Suppressor macrophage treated with lipopolysaccharide for 1 hour (primary cell): ENCODE measurements at regions not wholly inside any gene's neighbourhood (a gene's known extent, or its start where the extent isn't known, plus 50 kb on each side); places are given as distances from the start of the nearest gene placed in this dataset.
"Not testable (repeated sequence)": the region's sequence is repeated elsewhere in the genome, so short reads cannot be mapped to it uniquely, and the experiment has no call there.

ENCODE experiments used
- DNase-seq, 3 donors: peaks; one replicate each; pipeline ENCODE4 v3.0.0-alpha.2; 2020 to 2022

DNA sequence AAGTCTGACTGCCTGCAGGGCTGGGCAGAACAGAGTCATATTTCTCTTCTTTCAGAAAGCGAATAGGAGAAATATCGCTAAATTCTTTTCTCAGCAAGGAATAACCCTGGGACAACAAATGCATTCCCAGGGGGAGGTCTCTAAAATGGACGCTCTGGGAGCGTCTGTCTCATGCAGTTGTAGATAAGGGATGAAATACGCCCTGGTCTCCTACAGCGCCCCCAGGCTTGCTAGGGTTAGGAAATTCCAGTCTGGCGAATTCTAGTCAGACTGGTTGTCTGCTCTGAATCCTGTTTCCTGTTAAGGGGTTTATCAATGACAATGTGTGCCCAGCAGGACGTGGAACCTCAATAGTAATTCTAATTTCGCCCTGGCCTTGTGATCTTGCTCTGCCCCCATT is 1214.1 kb downstream of the DIAPH3 start:
- DNase-seq = no peak

DNA sequence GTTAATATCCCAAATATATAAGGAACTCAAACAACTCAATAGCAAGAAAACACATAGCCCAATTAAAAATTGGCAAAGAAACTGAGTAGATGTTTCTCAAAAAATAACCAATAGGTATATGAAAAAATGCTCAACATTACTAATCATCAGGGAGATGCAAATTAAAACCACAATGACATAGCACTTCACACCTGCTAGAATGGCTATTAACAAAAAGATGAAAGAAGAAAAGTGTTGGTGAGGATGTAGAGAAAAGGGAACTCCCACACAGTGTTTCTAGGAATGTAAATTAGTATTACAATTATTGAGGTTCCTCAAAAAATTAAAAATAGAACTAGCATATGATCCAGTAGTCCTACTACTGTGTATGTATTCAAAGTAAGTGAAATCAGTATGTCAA is 1212.8 kb downstream of the DIAPH3 start:
- no peak for DNase-seq

DNA sequence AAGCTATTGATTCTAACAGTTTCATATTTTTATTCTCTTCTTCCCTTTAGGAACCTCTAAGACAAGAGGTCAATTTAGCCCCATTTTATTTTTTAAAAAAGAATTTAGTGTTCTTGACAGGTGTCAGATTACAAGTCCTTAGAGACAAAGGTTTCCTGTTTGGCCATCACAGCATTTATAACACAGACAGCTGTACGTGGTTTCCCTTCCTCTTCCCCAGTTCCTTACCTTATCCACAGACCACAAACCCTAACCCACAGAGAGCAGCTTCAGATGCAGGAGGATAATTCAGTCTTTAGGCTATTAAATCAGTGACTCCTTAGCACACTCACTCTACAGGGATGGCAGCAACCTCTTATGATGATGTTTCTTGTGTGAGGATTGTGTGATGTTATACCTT is 1210.1 kb downstream of the DIAPH3 start:
- no peak for DNase-seq

DNA sequence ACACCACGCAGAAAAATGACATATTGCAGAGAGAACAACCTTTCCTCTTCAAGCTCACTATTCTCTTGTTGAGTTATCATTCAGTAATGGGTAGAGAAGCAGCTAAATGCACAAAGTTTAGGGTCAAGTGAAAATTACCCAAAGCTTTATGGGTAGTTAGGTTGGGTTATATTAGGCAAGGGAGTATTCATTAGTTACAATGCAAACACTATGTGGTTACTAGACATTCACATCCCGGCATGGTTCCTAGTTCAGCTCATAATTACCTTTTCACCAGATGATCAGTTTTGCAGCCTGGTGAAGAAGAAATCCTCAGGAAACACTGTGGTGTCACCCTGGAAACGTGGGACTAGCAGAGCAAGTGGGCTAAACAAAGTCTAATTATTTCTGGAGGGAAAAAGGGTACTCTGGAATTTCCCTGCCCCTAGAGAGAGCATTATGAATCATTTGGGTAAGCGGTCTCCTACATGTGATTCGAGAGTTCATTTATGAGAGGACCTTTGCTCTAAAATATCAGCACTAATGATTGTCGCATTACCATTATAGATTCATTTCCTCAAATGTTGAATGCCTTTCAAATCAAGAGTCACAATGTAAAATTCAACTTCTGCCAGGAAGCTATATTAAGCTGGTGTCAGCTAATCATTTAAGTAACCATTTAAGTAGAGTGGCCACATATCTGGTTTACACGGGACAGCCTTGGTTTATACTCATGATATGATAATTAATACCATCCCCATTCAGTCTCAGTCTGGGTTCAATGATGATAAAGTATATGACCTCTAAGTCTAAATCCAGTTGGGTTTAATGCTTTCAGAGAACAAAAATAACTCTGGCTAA is 1208.0 kb downstream of the DIAPH3 start:
- no peak for DNase-seq

DNA sequence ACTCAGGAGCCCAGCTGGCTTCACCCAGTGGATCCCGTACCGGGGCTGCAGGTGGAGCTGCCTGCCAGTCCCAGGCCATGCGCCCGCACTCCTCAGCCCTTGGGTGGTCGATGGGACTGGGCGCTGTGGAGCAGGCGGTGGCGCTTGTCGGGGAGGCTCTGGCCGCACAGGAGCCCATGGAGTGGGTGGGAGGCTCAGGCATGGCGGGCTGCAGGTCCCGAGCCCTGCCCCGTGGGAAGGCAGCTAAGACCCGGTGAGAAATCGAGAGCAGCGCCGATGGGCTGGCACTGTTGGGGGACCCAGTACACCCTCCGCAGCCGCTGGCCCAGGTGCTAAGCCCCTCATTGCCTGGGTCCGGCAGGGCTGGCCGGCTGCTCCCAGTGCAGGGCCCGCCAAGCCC is 1205.6 kb downstream of the DIAPH3 start:
- DNase-seq = not testable (repeated sequence)

DNA sequence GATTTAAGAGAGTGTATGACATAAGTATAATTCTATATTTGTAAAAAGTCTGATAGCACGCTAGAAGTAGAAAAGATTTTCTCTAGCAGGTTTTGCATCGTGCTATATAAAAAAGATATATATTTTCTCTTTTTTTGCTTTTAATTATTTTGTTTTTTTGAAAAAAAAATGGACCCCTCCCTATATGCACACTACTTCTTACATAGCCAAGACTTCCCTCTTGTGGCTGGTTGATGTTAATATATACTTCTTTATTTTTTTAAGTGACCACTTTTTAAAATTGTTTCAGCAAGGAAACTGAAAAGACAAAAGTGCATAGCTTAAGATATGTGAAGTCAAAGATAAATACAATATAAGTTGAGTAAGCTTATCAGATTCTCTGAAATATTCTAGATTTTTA is 1202.8 kb downstream of the DIAPH3 start:
- DNase-seq = peak in 2 of 3 donors; percentile 1 to 29

DNA sequence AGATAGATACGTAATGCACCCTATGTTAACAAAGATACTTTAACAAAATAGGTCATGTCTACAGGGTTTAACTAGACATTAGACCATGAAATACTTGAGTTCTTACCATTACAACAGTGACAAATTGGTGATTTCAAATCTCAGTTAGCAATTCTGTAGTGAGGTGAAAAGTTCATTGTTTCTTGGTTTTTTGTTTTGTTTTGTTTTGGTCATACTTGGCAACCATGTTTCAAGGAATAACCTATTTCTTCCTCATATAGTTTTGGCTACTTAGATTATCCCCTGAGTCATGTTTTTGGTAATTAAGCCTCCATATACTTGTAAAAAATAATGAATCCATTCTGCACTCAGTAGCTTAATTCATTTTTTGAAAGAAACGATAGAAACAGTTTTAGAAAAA is 1200.4 kb downstream of the DIAPH3 start:
- DNase-seq = no peak

DNA sequence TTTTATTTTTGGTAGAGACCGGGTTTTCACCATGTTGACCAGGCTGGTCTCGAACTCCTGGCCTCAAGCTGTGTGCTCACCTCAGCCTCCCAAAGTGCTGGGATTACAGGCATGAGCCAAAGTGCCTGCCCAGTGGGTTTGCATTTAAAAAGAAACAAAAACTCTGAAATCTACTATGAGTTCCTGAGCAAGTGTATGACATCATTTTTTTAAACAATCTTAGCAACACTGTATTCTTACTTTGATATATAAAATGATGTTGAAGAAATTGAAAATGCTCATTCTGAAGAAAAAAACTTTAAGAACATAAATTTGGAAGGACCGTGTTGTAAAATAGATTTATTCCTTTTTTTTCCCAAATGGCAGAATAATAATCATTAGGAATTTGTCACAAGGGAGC is 1199.7 kb downstream of the DIAPH3 start:
- no peak for DNase-seq

DNA sequence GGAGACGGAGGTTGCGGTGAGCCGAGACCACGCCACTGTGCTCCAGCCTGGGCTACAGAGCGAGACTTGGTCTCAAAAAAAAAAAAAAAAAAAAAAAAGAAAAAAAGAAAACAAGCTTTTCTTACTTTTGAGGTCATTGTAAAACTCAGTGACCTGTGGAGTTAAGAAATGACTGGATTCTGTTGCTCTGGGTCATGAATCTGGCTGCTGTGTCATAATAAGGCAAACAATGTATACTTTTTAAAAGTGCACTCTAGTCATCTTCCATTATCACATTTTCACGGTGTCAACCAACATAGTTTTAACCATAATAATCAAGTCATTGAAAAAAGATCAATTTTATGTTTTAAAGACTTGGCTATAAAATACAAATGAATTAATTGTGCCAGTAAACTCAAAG is 1186.6 kb downstream of the DIAPH3 start:
- no peak for DNase-seq

DNA sequence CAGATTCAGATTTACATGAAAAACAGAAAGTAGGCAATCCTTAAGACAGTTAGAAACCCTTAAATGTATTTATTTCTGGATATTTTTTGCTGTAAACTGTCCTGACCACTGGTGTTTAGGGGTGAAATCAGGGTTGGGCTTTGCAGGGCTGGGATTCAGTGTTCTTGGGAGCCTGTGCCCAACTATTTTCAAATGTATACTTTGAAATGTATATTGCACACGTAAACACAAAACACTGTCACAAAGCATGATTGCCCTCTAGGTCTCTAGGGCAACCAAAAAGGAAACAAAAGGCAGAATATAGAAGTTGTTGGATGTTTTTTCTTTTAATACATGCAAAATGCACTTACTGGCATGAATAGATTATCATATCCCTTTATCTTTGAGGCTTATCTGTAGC is 1185.4 kb downstream of the DIAPH3 start:
- DNase-seq = no peak

DNA sequence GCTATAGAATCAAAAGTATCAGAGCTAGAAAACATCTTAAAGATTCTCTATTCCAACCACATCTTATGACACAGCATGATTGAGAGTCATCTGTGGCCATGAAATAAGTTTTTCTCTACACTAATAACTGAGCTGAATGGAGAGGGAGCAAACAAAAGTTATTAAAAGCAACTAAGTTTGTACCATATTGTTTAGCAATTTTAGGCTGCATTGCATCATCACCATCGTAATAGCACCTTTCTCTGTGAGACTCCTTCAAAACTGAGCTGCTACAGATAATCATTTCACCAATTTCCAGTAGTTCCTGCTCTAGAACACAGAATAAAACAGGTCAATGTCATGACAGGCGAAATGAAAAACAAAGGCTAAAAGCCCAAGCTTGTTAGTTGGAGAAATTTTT is 1183.9 kb downstream of the DIAPH3 start:
- DNase-seq = no peak

DNA sequence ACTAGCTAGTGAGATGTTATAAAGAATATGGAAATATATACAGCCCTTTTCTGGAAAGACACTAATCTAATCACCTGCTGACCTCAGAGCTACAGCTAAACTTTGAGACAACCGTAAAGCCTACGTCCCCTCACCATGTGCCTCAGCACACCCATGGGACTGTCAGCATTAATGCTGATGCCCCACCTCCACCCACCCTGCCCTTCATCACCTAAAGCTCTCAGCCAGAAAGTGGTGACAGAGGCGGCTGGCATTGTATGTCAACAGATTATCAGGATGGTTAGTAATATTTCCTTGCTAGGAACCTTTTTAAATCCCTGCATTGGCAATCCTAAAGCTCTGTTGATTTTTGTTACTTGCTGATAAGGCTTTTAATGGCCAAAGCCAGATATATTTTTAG is 1177.9 kb downstream of the DIAPH3 start:
- DNase-seq = no peak

DNA sequence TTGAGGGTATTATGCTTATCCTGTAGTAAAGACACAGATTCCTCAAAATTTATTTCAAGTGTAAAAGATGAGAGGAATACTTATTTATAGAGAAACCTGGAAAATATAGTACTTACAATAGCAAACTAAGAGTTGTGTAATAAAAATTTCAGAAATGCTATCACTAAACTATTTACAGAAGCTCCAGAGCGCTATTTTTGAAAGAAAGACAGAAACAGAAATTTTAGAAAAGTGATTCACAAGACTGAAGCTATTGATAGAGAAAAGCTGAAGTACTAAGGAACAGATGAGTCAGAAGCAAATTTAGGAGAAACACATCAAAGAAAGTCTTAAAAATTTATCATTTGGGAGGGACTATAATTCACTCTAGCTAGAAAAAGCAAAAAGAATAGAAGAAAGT is 1174.2 kb downstream of the DIAPH3 start:
- no peak for DNase-seq

DNA sequence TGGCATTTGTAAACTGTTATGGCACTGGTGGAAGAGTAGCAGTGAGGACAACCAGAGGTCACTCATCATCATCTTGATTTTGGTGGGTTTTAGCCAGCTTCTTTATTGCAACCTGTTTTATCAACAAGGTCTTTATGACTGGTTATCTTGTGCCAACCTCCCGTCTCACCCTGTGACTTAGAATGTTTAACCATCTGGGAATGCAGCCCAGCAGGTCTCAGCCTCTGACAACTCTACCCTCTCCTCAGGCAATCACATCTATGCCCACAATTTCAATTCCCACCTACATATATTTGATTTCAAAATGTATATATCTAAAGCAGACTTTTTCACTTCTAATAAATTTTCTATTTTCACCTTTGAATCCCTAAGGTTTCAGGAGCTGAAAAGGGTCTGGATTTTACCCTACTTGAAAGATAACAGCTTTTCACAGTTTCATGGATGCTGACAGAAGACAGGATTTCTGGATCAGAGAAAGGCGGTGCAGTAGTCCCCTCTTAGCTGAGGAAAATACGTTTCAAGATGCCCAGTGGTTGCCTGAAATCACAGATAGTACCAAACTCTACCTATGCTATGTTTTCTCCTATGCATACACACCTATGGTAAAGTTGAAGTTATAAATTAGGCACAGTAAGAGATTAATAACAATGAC is 1171.8 kb downstream of the DIAPH3 start:
- DNase-seq = no peak

DNA sequence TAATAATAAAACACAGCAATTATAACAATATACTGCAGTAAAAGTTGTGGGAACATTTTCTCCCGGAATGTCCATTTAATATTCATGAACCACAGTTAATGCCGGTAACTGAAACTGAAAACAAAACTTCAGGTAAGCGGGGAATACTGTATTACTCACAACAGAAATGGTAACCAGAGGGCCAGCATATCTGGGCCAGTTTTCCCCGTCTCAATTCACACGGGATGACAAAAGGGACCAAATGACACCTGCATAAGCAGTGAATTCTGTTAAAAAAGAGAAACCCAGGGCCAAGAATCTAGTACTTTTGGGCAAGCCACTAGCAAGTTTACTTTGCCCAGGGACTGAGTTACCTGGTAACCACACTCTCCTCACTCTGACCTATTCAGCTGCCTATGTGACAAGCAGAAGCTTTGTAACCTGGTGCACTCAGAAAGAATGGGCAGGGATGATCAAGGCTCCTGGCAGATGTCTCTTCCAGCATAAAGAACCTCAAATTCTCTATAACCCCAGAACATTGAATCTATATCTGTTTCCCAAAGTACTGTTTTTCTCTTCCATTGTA is 1171.2 kb downstream of the DIAPH3 start:
- DNase-seq = no peak

DNA sequence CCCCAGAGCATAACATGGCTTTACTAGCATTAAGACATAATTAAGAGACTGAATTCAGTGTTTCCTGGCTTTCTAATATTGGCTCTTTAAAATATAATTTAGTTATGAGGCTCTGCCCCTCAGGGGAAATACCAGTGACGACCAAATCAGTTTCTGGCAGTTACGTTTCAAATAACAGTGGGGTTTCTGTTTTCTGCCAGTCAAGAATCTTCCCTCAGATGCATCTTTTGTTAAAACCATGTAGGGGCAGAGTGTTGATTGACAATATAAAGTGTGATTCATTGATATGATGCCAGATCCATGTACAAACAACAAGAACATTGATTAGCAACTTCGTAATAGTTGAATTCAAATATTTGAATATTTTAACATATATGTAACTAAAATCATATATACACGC is 1169.7 kb downstream of the DIAPH3 start:
- no peak for DNase-seq

DNA sequence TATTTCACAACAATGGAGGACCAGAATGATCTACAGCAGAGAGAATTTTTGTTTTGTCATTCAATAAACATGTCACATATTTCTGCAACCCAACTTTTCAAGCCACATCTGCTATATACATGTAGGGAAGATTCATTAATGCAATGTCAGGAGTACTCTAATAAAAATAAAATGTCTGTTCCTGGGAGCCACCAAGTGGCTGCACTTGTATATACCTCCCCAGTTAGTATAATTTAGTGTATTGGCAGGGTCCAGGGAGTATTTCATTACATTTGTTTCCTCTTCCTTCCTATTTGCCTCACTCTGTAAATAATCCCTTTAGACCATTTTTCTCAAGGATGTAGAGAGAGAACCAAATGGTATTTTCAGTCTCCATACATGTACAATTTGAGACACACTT is 1169.0 kb downstream of the DIAPH3 start:
- DNase-seq = no peak

DNA sequence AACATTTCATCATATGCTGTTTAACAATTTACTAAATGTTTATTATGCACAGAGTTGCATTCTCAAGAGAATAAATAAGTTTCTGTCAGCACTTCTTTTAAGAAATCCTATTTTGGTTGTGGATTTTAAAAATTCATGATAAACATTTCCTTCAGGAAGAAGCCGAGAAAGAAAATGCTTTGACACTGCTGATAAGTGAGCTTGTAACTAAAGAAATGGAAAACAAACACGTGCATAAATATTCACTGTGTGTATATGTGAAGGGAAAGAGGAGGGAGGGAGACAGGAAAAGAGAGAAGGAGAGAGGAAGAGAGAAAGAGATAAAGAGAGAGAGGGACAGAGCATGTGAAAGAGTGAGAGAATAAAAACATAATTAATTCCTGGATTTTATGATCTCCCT is 1165.0 kb downstream of the DIAPH3 start:
- no peak for DNase-seq

DNA sequence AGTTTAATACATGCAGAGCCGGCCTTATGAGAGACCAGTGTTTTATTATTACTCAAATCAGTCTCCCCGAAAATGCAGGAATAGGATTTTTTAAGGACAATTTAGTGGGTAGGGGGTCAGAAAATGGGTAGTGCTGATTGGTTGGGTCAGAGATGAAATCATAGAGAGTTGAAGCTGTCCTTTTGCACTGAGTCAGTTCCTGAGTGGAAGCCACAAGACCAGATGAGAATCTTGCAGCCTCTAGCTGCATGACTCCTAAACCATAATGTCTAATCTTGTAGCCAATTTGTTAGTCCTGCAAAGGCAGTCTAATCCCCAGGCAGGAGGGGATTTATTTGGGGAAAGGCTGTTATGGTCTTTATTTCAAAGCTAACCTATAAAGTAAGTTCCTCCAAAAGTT is 1163.9 kb downstream of the DIAPH3 start:
- no peak for DNase-seq

DNA sequence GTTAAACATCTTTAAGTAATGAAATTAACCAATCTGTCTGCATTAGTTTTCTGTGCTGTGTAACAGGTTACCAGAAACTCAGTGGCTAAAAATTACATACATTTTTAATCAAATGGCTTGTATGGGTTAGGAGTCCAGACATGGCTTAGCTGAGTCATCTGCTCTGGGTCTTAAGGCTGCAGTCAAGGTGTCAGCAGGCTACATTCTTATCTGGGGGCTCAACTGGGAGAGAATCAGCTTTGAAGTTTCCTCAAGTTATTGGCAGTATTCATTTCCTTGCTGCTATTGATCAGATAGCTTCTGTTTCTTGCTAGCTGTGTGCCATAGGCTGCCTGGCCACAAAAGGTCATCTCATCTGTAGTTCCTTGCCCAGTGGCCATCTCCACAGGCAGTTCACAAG is 1163.0 kb downstream of the DIAPH3 start:
- no peak for DNase-seq

DNA sequence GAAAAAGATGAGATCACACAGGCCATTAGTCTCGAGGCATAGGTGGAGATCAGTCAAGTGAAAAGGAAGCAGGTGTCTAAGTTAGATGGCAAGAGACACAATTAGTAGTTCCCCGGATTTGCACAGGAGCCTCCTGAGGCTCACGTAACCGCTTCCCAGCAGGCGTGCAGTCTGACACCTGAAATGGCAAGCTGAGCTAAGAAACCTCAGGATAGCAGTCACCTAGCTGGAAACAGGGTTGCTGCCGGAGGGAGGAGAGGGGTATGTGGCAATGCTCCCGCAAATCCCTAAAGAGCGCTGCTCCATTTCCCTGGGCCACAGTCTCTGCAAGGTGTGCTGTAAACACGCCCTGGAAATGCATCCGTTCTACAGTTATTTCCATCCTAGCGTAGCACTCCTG is 1151.0 kb downstream of the DIAPH3 start:
- no peak for DNase-seq

DNA sequence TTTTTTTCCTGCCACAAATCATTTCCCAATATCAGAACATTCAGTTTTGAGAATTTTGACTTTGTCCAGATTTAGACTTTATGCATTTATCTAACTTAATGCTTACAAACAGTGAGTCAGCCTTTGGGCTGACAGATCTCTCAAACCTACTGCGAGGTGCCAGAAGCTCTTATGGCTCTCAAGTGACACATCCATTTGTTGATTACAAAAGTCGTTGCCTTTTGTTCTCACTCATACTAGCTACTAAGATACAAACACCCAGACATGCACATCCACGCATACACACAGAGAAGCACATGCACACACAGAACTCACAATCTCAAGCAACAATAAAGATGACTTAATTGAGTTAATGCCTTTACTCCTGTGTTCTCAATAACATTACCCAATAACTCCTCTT is 1147.5 kb downstream of the DIAPH3 start:
- DNase-seq = no peak

DNA sequence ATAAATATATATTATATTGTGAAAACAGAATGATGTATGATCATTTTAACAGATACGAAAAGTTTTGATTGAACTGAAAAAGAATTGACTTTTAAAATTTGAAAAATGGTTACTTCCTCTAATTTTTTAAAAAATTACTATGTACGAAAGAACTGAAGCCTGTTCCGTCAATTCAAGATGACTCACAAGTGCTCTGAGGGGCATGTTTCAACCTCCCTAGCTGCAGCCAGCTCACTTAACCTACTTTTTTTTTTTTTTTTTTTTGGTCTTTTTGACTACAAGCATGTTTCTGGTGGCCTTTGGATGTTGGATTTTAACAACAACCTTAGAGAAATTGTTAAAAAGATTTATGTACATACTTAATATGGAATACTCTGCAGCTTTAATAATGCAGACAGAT is 1139.3 kb downstream of the DIAPH3 start:
- DNase-seq = no peak

DNA sequence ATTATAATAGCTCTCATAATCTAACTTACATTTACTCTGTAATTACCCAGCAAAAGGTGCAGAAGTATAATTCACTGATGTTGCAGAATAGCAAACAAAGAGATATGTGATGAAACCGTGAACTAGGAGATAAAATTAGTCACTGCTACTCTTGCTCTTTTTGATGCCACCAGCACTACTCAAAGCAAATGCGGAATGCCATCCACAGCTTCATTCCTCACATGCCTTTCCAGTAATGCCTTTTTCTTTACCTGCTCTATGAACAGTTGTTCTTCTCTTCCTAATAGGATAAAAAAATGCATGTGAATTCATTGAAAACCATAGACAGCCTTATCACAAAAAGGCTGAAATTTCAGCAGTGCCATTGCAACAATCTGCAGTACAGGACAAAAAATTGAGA is 1129.5 kb downstream of the DIAPH3 start:
- DNase-seq = no peak

DNA sequence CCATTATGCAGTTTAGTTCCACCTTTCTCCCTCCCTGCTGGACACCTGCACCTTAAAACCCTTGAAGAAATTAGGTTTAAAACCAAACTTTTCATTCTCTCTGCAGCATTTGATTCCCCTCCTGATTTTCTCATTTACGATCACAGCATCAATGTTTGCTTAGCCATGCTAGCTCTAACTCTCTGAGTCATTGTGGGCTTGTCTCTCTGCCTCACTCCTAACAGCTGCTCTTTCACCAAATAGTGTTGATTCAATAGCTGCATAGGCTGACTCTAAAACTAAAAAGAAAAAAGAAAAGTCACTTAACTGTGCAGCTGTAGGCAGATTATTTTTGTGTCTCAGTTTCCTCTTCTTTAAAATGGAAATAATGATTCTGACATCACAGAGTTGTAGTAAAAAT is 1124.9 kb downstream of the DIAPH3 start:
- DNase-seq = no peak
